ENCODE measurements at regions not wholly inside any gene's neighbourhood (a gene's known extent, or its start where the extent isn't known, plus 50 kb on each side); places are given as distances from the start of the nearest gene placed in this dataset.
A peak's percentile ranks its signal among the peaks of the same experiment; 100 is the strongest.

DNA sequence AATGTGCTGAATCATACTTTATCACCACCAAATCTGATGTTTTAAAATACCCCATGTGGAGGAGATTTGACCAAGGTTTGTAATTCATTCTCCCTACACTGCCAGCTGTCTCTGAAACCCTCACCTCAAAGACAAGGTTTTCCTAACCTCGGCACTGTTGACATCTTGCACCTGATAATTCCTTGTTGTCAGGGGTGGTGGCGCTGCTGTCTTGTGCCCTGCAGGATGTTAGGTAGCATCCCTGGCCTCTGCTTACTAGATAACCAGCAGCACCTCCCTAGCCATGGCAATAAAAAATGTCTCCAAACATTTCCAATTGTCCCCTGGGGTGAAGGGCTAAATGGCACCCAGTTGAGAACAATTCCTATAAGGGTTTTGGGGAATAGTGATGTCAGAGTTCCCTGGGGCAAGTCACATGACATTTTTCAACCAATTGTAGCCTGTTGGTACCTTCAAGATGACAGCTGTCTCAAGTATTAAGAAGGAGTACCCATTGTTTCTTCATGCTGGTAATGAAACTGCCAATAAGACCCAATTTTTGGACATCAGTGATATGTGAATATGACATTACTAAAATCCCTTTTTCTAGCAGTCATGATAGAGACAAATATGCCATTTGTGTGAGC, 160.6 kb upstream of the PLCXD3 start:
- Histone ChIP-seq H3K27me3 (ENCODE audit: control insufficient read depth, insufficient read depth, low read length) (no peaks in the 10 kb centered on the region), H3K4me3 (ENCODE audit: low read depth, low read length) (no peak overlapping the region), H3K36me3 (ENCODE audit: control insufficient read depth, insufficient read depth, low read length) (no peaks in the 10 kb centered on the region)
- DNase-seq (ENCODE audit: low read depth) (no peak), FAIRE-seq (no peak)
- TF ChIP-seq, protein P1, sequence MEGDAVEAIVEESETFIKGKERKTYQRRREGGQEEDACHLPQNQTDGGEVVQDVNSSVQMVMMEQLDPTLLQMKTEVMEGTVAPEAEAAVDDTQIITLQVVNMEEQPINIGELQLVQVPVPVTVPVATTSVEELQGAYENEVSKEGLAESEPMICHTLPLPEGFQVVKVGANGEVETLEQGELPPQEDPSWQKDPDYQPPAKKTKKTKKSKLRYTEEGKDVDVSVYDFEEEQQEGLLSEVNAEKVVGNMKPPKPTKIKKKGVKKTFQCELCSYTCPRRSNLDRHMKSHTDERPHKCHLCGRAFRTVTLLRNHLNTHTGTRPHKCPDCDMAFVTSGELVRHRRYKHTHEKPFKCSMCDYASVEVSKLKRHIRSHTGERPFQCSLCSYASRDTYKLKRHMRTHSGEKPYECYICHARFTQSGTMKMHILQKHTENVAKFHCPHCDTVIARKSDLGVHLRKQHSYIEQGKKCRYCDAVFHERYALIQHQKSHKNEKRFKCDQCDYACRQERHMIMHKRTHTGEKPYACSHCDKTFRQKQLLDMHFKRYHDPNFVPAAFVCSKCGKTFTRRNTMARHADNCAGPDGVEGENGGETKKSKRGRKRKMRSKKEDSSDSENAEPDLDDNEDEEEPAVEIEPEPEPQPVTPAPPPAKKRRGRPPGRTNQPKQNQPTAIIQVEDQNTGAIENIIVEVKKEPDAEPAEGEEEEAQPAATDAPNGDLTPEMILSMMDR (IDR thresholded peaks at IDR 0.05; ENCODE audit: insufficient read depth, low read length, severe bottlenecking) = no peak

- no peak for FAIRE-seq
- Histone ChIP-seq H3K27me3 (ENCODE audit: control insufficient read depth, insufficient read depth, low read length) (no peaks in the 10 kb centered on the region), H3K36me3 (ENCODE audit: control insufficient read depth, insufficient read depth, low read length) (no peaks in the 10 kb centered on the region), H3K4me3 (ENCODE audit: low read depth, low read length) (no peak overlapping the region)
- TF ChIP-seq, protein P1 (IDR thresholded peaks at IDR 0.05; ENCODE audit: insufficient read depth, low read length, severe bottlenecking) = no peak
- DNase-seq (ENCODE audit: low read depth) = no peak
Measured at GRCh38 chr5:41670216-41670615, 159.8 kb upstream of the PLCXD3 start.

- Histone ChIP-seq H3K4me3 (ENCODE audit: low read depth, low read length) (no peak overlapping the region), H3K27me3 (ENCODE audit: control insufficient read depth, insufficient read depth, low read length) (no peaks in the 10 kb centered on the region), H3K36me3 (ENCODE audit: control insufficient read depth, insufficient read depth, low read length) (no peaks in the 10 kb centered on the region)
- TF ChIP-seq, protein P1 (IDR thresholded peaks at IDR 0.05; ENCODE audit: insufficient read depth, low read length, severe bottlenecking) = no peak
- DNase-seq (ENCODE audit: low read depth) (no peak), FAIRE-seq (no peak)
Measured at GRCh38 chr5:41661254-41661653, 150.9 kb upstream of the PLCXD3 start.

DNA sequence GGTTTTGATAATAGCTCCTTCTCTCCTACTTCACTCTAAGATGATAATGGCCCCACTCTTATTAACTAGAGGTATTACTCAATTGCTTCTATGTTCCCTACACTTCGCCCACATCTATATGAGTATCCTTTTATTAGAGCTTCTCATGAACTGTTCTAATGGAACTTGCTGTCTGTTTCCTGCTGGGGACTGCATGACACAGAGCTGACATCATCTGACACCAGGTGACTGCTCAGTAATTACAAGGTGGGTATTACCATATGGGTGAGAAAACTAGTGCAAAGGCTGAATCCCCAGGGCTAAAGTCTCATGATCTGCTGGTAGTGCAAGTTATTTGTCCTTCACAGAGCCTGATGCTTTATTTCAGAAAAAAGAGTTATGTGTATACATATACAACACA, 146.2 kb upstream of the PLCXD3 start:
- FAIRE-seq (no peak), DNase-seq (ENCODE audit: low read depth) (peak; percentile 36)
- TF ChIP-seq, protein P1 (IDR thresholded peaks at IDR 0.05; ENCODE audit: insufficient read depth, low read length, severe bottlenecking) = no peak
- Histone ChIP-seq H3K27me3 (ENCODE audit: control insufficient read depth, insufficient read depth, low read length) (no peaks in the 10 kb centered on the region), H3K4me3 (ENCODE audit: low read depth, low read length) (no peak overlapping the region), H3K36me3 (ENCODE audit: control insufficient read depth, insufficient read depth, low read length) (no peaks in the 10 kb centered on the region)

DNA sequence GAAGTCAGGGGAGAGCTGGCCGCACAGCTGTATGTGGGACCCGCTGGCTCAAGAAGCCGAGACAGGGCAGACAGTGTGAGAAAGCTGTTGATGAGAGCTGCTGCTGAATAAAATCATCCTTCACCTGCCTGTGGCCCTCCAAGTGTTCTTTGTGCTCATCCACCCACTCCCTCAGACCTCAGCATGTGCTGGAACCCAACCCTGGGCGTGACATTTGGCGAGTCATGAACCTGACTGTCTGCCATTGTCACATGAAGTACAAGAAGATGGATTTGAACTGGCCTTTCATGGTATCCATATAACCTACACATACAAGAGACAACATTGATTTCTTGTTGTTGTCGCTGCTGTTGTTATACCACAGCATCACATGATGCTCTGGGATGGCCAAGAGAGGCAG, 139.7 kb upstream of the PLCXD3 start:
- DNase-seq (ENCODE audit: low read depth) (no peak), FAIRE-seq (peak; percentile 77)
- H3K4me3 ChIP-seq (ENCODE audit: low read depth, low read length) = no peak overlapping the region
- no peaks in the 10 kb centered on the region for H3K27me3 ChIP-seq (ENCODE audit: control insufficient read depth, insufficient read depth, low read length)
- TF ChIP-seq, protein P1 (IDR thresholded peaks at IDR 0.05; ENCODE audit: insufficient read depth, low read length, severe bottlenecking) = no peak
- no peaks in the 10 kb centered on the region for H3K36me3 ChIP-seq (ENCODE audit: control insufficient read depth, insufficient read depth, low read length)

- Histone ChIP-seq H3K4me3 (ENCODE audit: low read depth, low read length) (no peak overlapping the region), H3K36me3 (ENCODE audit: control insufficient read depth, insufficient read depth, low read length) (no peaks in the 10 kb centered on the region), H3K27me3 (ENCODE audit: control insufficient read depth, insufficient read depth, low read length) (no peaks in the 10 kb centered on the region)
- no peak for DNase-seq (ENCODE audit: low read depth)
- FAIRE-seq = no peak
- TF ChIP-seq, protein P1 (IDR thresholded peaks at IDR 0.05; ENCODE audit: insufficient read depth, low read length, severe bottlenecking) = no peak
Measured at GRCh38 chr5:41649659-41650058, 139.3 kb upstream of the PLCXD3 start.
